ENCODE measurements at regions not wholly inside any gene's neighbourhood (a gene's known extent, or its start where the extent isn't known, plus 50 kb on each side); places are given as distances from the start of the nearest gene placed in this dataset.

DNA sequence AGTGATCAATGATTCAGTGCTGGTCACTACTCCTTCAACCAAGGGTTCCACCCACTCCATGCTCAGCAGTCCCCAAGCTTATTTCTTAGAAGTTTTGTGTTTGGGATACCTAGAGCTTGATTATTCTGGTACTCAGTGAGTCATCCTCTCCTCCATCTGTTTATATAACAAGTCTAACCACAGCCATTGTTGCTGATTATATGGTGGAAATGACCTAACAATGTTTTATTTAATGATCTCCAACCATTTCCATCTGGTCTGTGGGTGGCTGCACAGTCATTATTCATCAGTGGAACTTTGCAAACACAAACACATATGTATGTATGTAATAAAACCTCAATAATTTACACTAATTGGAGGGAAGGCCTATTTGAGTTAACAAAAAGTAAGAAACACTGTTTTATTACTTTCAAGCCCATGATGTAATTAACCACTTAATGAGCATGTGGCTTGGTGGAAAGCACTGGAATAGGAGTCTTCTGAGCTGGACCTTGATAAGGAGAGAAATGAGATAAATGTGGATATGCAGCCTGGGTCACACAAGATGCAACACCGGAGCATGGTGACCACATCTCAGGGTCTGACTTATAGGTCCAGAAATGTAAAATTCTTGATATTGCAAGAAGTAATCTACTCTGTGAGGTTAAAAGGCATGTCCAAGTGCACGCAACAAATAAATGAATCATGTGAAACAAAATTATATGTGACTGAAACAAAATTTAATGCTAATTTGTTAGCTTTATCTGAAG, 99.0 kb upstream of the WLS start:
- DNase-seq (ENCODE audit: low spot score), result peak; percentile 75

DNA sequence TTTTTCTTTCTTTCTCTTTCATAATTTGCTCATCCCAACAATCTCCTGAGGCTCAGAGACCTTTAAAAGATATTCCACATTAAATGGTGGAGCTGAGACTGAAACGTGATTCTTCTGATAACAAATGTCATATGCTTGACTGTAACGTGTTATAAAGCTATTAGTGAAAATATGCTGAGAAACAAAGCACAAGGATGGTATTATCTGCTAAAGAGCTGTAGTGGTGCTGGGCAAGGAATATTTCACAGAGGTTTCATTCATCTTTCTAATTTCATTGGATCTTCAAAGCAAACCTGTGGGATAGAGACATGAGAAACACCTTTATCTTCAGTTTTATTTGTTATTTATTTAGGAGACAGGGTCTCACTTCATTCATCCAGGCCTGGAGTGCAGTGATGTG, 98.1 kb upstream of the WLS start:
- peak; percentile 50 for DNase-seq (ENCODE audit: low spot score)

DNA sequence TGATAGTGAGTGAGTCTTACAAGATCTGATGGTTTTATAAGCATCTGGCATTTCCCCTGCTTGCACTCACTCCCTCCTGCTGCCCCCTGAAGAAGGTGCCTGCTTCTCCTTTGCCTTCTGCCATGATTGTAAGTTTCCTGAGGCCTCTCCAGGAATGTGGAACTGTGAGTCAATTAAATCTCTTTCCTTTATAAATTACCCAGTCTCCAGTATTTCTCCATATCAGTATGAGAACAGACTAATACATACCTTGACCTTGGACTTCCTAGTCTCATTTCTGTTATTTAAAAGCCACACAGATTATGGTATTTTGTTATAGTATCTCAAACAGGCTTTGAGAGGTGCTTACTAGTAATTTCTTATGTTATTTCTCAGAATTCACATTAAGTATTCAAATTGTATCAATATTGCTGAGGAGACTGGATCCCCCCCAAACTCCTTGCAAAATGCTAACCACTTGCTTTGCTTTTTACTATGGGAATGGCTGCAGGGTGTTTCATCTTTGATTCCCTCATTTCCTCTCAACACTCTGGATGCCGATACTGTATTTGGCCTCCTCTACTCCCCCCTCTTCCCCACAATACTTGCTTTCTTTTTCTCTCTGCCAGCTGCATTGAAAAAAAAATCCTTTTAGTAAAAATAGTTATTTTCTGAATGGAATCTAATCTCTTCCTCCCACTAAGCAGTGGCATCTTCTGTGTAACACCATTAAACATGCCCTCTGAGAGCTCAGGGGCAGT, 96.9 kb upstream of the WLS start:
- peak; percentile 26 for DNase-seq (ENCODE audit: low spot score)

DNA sequence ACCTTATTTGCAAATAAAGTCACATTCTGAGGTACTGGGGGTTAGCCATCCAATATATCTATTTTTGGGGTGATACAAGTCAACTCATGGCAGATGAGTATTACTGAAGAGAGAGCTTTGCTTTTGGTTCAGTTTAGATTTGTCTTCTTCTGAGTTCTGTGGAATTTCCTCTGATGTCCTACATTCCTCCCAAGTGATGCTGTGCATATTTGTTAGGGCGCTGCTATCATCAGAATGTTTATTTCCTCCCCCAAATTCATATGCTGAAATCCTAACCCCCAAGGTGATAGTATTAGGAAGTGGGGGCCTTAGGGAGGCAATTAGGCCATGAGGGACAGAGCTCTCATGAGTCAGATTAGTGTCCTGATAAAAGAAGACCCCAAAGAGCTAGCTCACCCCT, 96.2 kb upstream of the WLS start:
- DNase-seq (ENCODE audit: low spot score), result no peak

DNA sequence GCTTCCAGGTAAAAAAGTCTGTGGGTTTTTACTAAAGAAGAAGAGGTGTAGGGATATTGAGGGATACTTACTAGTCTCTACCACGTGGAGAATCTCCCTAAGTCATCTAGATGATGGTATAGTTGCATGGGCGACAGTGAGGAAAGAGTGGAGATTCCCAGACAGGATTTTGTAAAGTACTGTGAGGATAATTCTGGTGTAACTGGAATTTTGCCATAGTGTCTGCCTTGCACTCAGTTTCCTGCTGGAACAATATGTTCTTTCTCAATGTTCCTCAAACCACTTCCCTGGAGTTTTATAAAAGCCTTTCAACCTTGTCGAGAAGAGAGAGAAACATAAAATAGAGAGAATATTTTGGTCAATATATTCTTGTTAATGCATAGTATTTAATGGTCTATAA, 95.1 kb upstream of the WLS start:
- no peak for DNase-seq (ENCODE audit: low spot score)

- DNase-seq (ENCODE audit: low spot score), result no peak
Observed at GRCh38 chr1:68326481-68326880, 94.2 kb upstream of the WLS start.

DNA sequence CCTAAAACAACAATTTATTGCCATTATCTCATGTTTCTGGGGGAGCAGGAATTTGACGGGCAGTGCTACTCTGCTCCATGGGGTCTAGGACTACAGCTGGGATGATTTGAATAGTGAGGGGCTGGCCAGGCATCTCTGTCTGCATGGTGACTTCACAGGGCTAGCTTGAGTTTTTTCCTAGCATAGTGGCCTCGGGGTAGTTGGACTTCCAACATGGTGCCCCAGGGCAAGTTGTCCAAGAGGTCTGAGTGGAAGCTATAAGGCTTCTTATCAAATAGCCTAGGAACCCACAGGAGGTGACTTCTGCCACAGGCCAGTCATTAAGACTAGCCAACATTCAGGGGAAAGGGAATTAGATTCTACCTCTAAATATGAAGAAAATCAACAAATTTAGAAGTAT, 92.0 kb upstream of the WLS start:
- no peak for DNase-seq (ENCODE audit: low spot score)

DNA sequence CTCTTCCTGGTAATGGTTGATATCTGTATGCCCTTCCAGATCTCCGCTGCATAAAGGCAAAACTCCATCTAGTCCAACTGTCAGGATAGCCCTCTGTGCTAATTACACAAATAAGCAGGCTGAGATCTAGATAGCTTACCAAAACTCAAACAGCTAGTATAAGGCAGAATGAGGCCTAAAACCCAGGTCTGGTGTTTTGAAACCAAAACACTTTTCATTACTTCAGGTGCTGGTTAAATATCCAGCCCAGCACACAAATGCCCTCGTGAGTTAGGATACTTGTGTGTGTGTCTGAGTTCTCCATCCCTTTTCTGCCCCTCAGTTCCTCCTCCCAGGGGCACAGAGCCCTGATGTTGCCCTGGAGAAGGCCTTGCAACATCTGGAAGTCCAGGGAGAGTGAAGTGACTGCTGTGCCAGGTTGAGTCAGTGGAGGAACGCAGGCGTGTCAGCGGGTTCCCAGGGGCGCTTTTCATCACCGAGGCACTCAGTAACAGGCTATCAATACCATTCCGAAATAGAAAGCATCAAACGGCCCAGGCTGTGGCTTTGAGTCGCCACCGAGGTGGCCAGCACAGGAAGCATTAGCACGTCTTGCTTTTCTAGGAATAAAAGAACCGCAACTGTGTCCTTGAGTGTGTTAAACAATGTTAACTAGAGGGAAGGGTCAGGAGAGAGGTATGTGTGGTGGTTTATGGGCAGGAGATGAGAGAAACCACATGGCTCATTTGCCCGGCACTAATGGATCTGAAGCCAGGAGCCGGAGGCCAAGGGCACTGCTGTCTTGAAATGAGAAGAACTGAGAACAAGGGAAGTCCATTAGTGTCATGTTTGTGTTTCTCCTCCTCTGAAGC, 90.7 kb upstream of the WLS start:
- DNase-seq (ENCODE audit: low spot score), result no peak

DNA sequence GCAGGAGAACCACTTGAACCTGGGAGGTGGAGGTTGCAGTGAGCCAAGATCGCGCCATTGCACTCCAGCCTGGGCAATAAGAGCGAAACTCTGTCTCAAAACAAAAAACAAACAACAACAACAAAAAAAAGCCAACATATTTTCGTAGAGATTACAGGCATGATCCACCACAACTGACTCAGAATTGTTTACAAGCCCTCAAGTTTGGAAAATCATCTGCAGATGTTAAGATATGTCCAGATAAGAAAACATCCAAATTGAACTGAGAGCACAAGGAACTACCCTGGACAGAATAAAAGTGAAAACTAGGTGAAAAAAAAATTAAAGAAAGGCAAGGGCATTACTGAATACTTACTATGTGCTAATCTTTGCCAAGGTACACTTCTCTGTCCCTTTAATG, 89.8 kb upstream of the WLS start:
- DNase-seq (ENCODE audit: low spot score), result no peak

DNA sequence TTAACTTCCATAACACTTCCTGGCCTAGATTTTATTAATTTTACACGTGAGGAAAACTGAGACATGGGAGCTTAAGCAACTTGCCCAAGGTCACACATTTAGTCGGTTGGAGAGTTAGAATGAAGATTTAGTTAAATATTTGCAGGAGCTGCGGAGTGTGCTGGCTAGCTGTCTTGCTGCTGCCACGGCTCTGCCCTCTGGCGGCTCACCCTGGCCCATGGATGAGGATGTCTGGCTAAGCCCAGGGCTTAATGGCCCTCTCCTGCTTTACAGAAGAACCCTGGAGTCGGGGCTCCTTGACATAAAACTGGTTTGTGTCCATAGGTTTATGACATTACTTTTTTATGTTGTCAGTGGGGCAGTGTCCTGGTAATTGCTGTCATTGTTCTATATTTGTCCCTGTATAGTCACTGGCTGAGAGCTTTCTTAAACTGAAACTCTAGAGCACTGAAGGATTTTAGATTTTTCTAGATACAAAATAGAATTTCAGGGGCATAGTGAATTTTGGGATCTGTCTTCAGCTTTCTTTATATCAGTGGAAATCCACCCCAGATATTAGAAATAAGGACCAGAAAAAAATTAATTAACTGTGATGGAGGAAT, 88.9 kb upstream of the WLS start:
- no peak for DNase-seq (ENCODE audit: low spot score)

DNA sequence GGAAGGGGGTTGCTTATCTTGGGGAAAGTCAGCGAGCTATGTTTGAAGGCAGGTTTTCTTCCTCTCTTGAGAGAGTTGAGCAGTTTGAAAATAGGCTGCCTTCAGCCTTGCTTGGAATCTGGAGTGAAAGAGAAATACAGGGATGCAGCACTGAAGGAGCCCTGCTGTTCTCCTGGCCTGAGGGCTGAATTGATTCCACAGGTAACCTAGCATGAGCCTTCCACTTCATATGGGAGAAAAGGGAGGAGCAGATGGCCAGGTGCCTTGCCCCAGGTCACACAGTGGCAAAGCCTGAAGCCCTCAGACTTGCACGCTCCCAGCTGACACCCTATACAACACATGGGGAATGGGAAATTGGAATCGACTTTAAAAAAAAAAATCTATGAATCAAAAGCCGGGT, 88.0 kb upstream of the WLS start:
- no peak for DNase-seq (ENCODE audit: low spot score)

- DNase-seq (ENCODE audit: low spot score), result no peak
Observed at GRCh38 chr1:68319907-68320306, 87.6 kb upstream of the WLS start.

DNA sequence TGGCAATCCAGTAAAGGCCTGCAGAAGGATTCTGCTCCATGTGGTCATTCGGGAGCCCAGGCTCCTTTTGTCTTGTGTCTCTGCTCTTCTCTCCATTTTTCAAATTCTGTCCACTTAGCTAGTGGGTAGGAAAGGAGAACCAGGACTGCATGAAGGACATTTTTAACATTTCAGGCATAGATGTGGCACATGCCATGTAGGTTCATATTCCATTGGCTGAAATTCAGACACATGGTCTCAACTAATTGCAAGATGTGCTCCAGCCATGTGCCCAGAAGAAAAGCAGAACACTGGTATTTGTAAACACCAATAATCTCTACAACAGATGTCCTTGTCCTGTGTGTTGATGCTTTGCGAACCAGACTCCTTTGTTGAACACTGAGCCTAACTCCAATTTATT, 85.2 kb upstream of the WLS start:
- DNase-seq (ENCODE audit: low spot score), result no peak

- no peak for DNase-seq (ENCODE audit: low spot score)
Observed at GRCh38 chr1:68314151-68314780, 81.9 kb upstream of the WLS start.

- DNase-seq (ENCODE audit: low spot score), result no peak
Observed at GRCh38 chr1:68313735-68314134, 81.4 kb upstream of the WLS start.

- no peak for DNase-seq (ENCODE audit: low spot score)
Observed at GRCh38 chr1:68308034-68308433, 75.7 kb upstream of the WLS start.

DNA sequence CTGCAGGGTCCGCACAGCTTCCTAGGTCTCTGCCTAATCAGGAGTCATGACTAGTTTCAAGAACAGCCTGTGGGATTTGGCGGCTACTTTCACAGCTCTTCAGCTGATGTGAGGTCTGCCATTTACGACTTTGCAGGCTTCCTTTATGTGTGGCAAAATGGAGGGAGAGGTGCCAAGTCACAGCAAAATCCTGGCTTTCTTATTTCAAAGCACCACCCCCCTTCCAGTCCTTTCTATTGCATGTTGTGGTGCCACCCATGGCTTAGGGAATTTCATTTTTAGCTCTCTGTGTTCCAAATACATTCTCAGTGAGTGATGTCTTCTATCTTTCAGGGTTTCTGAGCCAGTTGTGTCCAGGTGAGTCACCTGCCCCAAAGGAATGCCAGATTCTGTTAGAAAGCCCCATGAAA, 75.1 kb upstream of the WLS start:
- no peak for DNase-seq (ENCODE audit: low spot score)

GRCh38 chr1:68301471-68302001, 69.2 kb upstream of the WLS start:
- DNase-seq (ENCODE audit: low spot score), result no peak

DNA sequence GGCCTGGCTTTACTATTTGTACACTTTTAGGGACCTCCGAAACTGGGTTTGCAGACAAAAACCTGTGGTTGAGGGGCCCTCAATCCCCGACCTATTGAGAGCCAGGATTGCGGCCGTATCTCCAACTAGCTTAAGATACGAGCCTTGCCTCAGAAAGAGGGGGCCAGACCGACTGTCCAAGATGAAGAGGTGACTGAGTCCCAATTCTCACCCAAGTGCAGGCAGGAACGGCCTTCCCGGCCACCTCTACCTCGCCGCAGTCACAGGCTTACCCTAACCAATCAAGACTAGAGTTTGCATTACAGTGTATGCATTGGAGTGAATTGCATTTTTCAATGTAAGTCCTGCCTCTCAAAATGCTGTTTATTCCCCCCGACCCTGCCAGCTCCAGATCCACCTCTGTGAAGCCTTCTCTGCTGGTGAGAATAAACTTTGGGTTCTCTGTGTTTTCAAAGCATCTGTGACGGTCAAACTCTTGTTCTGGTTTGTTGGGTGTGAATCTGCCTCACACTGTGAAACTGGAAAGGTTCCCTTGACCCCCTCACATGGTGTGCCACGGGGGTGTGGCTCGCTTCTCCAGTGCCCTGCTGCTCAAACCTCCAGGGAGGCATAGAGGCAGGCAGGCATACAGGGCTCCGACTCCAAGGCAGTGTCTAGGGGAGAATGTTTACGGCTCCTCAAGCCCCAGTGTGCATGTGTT, 62.2 kb upstream of the WLS start:
- DNase-seq (ENCODE audit: low spot score), result no peak

DNA sequence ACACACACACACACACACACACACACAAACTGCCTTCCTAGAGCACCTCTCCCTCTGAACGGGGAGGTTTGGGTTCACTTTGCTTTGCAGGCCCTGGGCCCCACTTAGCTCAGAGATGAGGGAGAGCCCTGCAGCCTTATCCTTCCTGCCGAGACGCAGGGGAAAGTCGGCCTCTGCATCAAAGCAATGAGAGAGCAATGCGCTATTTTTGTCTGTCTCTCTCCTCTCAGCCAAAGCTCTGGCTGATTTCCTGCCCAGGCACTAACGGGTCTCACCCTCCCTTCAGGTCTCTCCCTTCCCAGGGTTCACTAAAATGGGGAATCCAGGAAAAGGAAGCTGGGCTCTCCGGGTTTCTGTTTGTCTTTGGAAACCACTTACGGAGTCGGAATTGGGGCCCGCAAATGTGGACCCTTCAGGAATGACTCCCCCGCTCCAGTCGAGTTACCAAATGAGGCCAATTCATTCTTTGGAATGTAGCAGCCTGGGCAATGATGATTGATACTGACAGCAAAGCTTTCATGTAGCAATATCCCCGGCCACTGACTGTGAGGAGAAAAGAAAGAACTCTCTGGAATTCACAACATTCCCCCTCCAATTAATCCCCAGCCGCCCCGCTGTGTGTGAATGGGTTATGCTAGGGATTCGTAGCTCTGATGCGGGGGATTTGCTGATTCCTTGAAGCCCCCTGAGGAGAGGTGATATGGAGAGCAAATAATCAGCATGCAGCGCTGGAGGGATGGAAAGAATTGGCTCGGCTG, 61.5 kb upstream of the WLS start:
- DNase-seq (ENCODE audit: low spot score), result no peak

Data from COLO829 (cell line).